Motor neuron (in vitro differentiated cells): ENCODE measurements at regions not wholly inside any gene's neighbourhood (a gene's known extent, or its start where the extent isn't known, plus 50 kb on each side); places are given as distances from the start of the nearest gene placed in this dataset.
A peak's percentile ranks its signal among the peaks of the same experiment; 100 is the strongest.

Source experiments
- ATAC-seq, 8 experiments: fragments of 200-7000 bp; cut with Tn5 transposase; replicated peaks in 6 of 8; 2 replicates each; pipeline ENCODE4 v1.8.0; 2021; ENCODE audit warnings: mild to moderate bottlenecking in 8 of 8, moderate library complexity in 8 of 8
- H3K27ac ChIP-seq, 2 donors: fragments of 250-450 bp; sonication (Bioruptor Pico); 2 replicates each; pipeline ENCODE4 v1.9.0; 2021; ENCODE audit warnings: antibody characterized with exemption in 2 of 2, mild to moderate bottlenecking in 2 of 2, moderate library complexity in 1 of 2
- H3K4me1 ChIP-seq, 2 donors: fragments of 250-450 bp; sonication (Bioruptor Pico); replicated peaks in 1 of 2; 2 replicates each; pipeline ENCODE4 v1.6.1; 2021; ENCODE audit warnings: antibody characterized with exemption in 2 of 2, mild to moderate bottlenecking in 2 of 2, moderate library complexity in 1 of 2
- H3K4me3 ChIP-seq, 5 donors: fragments of 250-450 bp; sonication (Bioruptor Pico); 2 replicates each; pipeline ENCODE4 v1.9.0; 2021; ENCODE audit warnings: antibody characterized with exemption in 5 of 5, mild to moderate bottlenecking in 5 of 5, moderate library complexity in 4 of 5
- WGBS, 10 experiments: fragments of 450-650 bp; shearing (Covaris generic); methylation state at CpG; one replicate each; pipeline ENCODE4 v1.0.0; 2022; 5-methylcytosine and 5-hydroxymethylcytosine counted together
- in situ Hi-C, 9 experiments: fragments of 400-800 bp; cut with MboI; loops; one replicate each; pipeline ENCODE4 v1.15.0; 2021; ENCODE audit warnings: low sequenced_read_pairs in 9 of 9, low pct_unique_long_range_greater_than_20kb in 2 of 9; ENCODE audit not compliant: unreplicated experiment in 9 of 9

GRCh38 chr12:58359084-58359483, 417.7 kb downstream of the ATP23 start:
- 26 to 97% (median 60%) methylated on average over 1 to 8 of the region's 8 CpGs; no CpG with 5 or more reads in 1 of the 10 experiments for WGBS, 10 experiments
- peak in 2 of 8 experiments; percentile 25 to 34 for ATAC-seq
- Histone ChIP-seq H3K4me1 (no peaks in the 10 kb centered on the region), H3K4me3 (no peak overlapping the region), H3K27ac (no peak overlapping the region)
- in situ Hi-C loops = loop anchor here in 3 of 9 experiments (10.0 to 25.0 kb wide), 2 partner anchors 176 to 178 kb away; no protein-coding TSS in a partner anchor

- 14 to 100% (median 82%) methylated on average over 1 to 3 of the region's 3 CpGs; no CpG with 5 or more reads in 2 of the 10 experiments for WGBS, 10 experiments
- Histone ChIP-seq H3K4me1 (no peaks in the 10 kb centered on the region), H3K4me3 (no peak overlapping the region), H3K27ac (no peak overlapping the region)
- ATAC-seq = no peak
- in situ Hi-C loops = loop anchor here in 2 of 9 experiments (25.0 kb wide), 1 partner anchor 176 kb away; no protein-coding TSS in a partner anchor
Measured at GRCh38 chr12:58361056-58361455, 419.7 kb downstream of the ATP23 start.

GRCh38 chr12:58363971-58364370, 422.6 kb downstream of the ATP23 start:
- in situ Hi-C loops = loop anchor here in 2 of 9 experiments (25.0 kb wide), 1 partner anchor 173 kb away; no protein-coding TSS in a partner anchor
- Histone ChIP-seq H3K4me3 (no peak overlapping the region), H3K27ac (no peak overlapping the region), H3K4me1 (no peaks in the 10 kb centered on the region)
- no peak for ATAC-seq

- H3K4me3 ChIP-seq = no peak overlapping the region
- peak in 7 of 8 experiments; percentile 51 to 96 (median 60) for ATAC-seq
- H3K27ac ChIP-seq = no peak overlapping the region
- H3K4me1 ChIP-seq = no peaks in the 10 kb centered on the region
- WGBS, 10 experiments = 0 to 55% (median 15%) methylated on average over 1 of the region's 1 CpG; no CpG with 5 or more reads in 4 of the 10 experiments
- in situ Hi-C loops = loop anchor here in 2 of 9 experiments (25.0 kb wide), 1 partner anchor 173 kb away; no protein-coding TSS in a partner anchor
Measured at GRCh38 chr12:58364389-58365086, 423.2 kb downstream of the ATP23 start.

- ATAC-seq = no peak
- in situ Hi-C loops = loop anchor here in 2 of 9 experiments (25.0 kb wide), 1 partner anchor 172 kb away; no protein-coding TSS in a partner anchor
- H3K4me3 ChIP-seq = no peak overlapping the region
- H3K4me1 ChIP-seq = no peaks in the 10 kb centered on the region
- no peak overlapping the region for H3K27ac ChIP-seq
- 58 to 100% (median 94%) methylated on average over 1 of the region's 1 CpG; no CpG with 5 or more reads in 4 of the 10 experiments for WGBS, 10 experiments
Measured at GRCh38 chr12:58365087-58365390, 423.7 kb downstream of the ATP23 start.

- no peaks in the 10 kb centered on the region for H3K4me1 ChIP-seq
- ATAC-seq = no peak
- in situ Hi-C loops = loop anchor here in 2 of 9 experiments (25.0 kb wide), 1 partner anchor 170 kb away; no protein-coding TSS in a partner anchor
- H3K4me3 ChIP-seq = no peak overlapping the region
- WGBS, 10 experiments = 73 to 89% (median 79%) methylated on average over 2 to 3 of the region's 3 CpGs; no CpG with 5 or more reads in 5 of the 10 experiments
- no peak overlapping the region for H3K27ac ChIP-seq
Measured at GRCh38 chr12:58367041-58367440, 425.7 kb downstream of the ATP23 start.

- Histone ChIP-seq H3K4me1 (no peaks in the 10 kb centered on the region), H3K4me3 (no peak overlapping the region), H3K27ac (no peak overlapping the region)
- ATAC-seq = no peak
- in situ Hi-C loops = loop anchor here in 2 of 9 experiments (25.0 kb wide), 1 partner anchor 169 kb away; no protein-coding TSS in a partner anchor
Measured at GRCh38 chr12:58368001-58368400, 426.6 kb downstream of the ATP23 start.

- in situ Hi-C loops = loop anchor here in 2 of 9 experiments (25.0 kb wide), 1 partner anchor 168 kb away; no protein-coding TSS in a partner anchor
- Histone ChIP-seq H3K4me3 (no peak overlapping the region), H3K4me1 (no peaks in the 10 kb centered on the region), H3K27ac (no peak overlapping the region)
- ATAC-seq = no peak
- 40 to 100% (median 70%) methylated on average over 1 to 3 of the region's 3 CpGs; no CpG with 5 or more reads in 2 of the 10 experiments for WGBS, 10 experiments
Measured at GRCh38 chr12:58369576-58369975, 428.2 kb downstream of the ATP23 start.

- ATAC-seq = no peak
- Histone ChIP-seq H3K27ac (no peak overlapping the region), H3K4me3 (no peak overlapping the region), H3K4me1 (no peaks in the 10 kb centered on the region)
- WGBS, 10 experiments = 44 to 100% (median 95%) methylated on average over 1 to 3 of the region's 3 CpGs; no CpG with 5 or more reads in 2 of the 10 experiments
- in situ Hi-C loops = loop anchor here in 2 of 9 experiments (25.0 kb wide), 1 partner anchor 165 kb away; no protein-coding TSS in a partner anchor
Measured at GRCh38 chr12:58372298-58372697, 430.9 kb downstream of the ATP23 start.

- Histone ChIP-seq H3K4me1 (no peaks in the 10 kb centered on the region), H3K4me3 (no peak overlapping the region), H3K27ac (no peak overlapping the region)
- in situ Hi-C loops = no loop called here
- ATAC-seq = no peak
- WGBS, 10 experiments = 83 to 100% (median 100%) methylated on average over 1 to 2 of the region's 2 CpGs; no CpG with 5 or more reads in 1 of the 10 experiments
Measured at GRCh38 chr12:58378028-58378427, 436.7 kb downstream of the ATP23 start.

GRCh38 chr12:58381546-58381945, 440.2 kb downstream of the ATP23 start:
- Histone ChIP-seq H3K4me3 (no peak overlapping the region), H3K4me1 (no peaks in the 10 kb centered on the region), H3K27ac (no peak overlapping the region)
- in situ Hi-C loops = no loop called here
- 76 to 100% (median 89%) methylated on average over 1 to 6 of the region's 6 CpGs; no CpG with 5 or more reads in 1 of the 10 experiments for WGBS, 10 experiments
- ATAC-seq = no peak

- in situ Hi-C loops = no loop called here
- no peaks in the 10 kb centered on the region for H3K4me1 ChIP-seq
- WGBS, 10 experiments = 38 to 100% (median 61%) methylated on average over 1 of the region's 1 CpG; no CpG with 5 or more reads in 2 of the 10 experiments
- no peak for ATAC-seq
- H3K27ac ChIP-seq = no peak overlapping the region
- H3K4me3 ChIP-seq = no peak overlapping the region
Measured at GRCh38 chr12:58384196-58384595, 442.8 kb downstream of the ATP23 start.

- H3K4me1 ChIP-seq = no peaks in the 10 kb centered on the region
- no peak overlapping the region for H3K4me3 ChIP-seq
- WGBS, 10 experiments = 80 to 100% (median 100%) methylated on average over 1 to 2 of the region's 2 CpGs; no CpG with 5 or more reads in 1 of the 10 experiments
- no peak for ATAC-seq
- in situ Hi-C loops = no loop called here
- H3K27ac ChIP-seq = no peak overlapping the region
Measured at GRCh38 chr12:58386136-58386535, 444.8 kb downstream of the ATP23 start.
